ENCODE measurements at regions not wholly inside any gene's neighbourhood (a gene's known extent, or its start where the extent isn't known, plus 50 kb on each side); places are given as distances from the start of the nearest gene placed in this dataset.

DNA sequence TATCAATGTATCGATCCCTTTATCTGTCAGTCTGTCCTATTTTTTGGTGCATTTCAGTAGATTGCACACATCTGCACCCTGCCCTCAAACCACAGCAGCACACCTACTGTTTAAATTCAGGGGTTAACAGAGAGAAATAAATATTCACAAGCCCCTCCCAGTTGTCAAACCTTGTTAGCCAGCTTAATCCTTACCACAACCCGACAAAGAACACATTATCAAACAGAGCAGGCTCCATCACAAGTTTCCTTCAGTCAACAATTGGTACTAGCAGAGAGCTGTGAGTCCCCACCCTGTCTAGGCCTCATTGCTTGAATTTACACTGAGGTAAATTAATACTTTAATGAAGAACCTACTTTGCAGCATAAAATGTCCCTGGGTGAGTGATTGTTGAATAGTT, 249.8 kb downstream of the FNDC1 start:
- TF ChIP-seq, protein P1, sequence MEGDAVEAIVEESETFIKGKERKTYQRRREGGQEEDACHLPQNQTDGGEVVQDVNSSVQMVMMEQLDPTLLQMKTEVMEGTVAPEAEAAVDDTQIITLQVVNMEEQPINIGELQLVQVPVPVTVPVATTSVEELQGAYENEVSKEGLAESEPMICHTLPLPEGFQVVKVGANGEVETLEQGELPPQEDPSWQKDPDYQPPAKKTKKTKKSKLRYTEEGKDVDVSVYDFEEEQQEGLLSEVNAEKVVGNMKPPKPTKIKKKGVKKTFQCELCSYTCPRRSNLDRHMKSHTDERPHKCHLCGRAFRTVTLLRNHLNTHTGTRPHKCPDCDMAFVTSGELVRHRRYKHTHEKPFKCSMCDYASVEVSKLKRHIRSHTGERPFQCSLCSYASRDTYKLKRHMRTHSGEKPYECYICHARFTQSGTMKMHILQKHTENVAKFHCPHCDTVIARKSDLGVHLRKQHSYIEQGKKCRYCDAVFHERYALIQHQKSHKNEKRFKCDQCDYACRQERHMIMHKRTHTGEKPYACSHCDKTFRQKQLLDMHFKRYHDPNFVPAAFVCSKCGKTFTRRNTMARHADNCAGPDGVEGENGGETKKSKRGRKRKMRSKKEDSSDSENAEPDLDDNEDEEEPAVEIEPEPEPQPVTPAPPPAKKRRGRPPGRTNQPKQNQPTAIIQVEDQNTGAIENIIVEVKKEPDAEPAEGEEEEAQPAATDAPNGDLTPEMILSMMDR (IDR thresholded peaks at IDR 0.05 in 8 of 11, conservative IDR thresholded peaks at IDR 0.05 in 3 of 11): no peak
- no peak for TF ChIP-seq POLR2A (IDR thresholded peaks at IDR 0.05)

All from spleen (tissue), 7 donors.